HEK293T (cell line): ENCODE measurements at regions not wholly inside any gene's neighbourhood (a gene's known extent, or its start where the extent isn't known, plus 50 kb on each side); places are given as distances from the start of the nearest gene placed in this dataset.

Experiments
- ARNT ChIP-seq: fragments of 450-650 bp; IDR thresholded peaks from 2 replicates; pipeline ENCODE4 v1.6.1; 2017; ENCODE audit warnings: mild to moderate bottlenecking
- BHLHE40 ChIP-seq: fragments of 450-650 bp; IDR thresholded peaks from 2 replicates; pipeline ENCODE4 v1.6.1; 2016; ENCODE audit warnings: mild to moderate bottlenecking, moderate library complexity, borderline replicate concordance
- ELF4 ChIP-seq: fragments of 450-650 bp; IDR thresholded peaks from 2 replicates; pipeline ENCODE4 v1.6.1; 2017; ENCODE audit warnings: antibody characterized with exemption
- FOXA1 ChIP-seq: fragments of 450-650 bp; IDR thresholded peaks from 2 replicates; pipeline ENCODE4 v1.6.1; 2016; ENCODE audit warnings: mild to moderate bottlenecking
- FOXK2 ChIP-seq: fragments of 450-650 bp; IDR thresholded peaks from 2 replicates; pipeline ENCODE4 v1.6.1; 2016; ENCODE audit warnings: mild to moderate bottlenecking
- FOXM1 ChIP-seq: fragments of 450-650 bp; IDR thresholded peaks from 2 replicates; pipeline ENCODE4 v1.6.1; 2017; ENCODE audit warnings: mild to moderate bottlenecking, borderline replicate concordance
- HDGF ChIP-seq: fragments of 450-650 bp; IDR thresholded peaks from 2 replicates; pipeline ENCODE4 v1.6.1; 2017; ENCODE audit warnings: antibody characterized with exemption, borderline replicate concordance
- NFRKB ChIP-seq: fragments of 450-650 bp; IDR thresholded peaks from 2 replicates; pipeline ENCODE4 v1.6.1; 2016; ENCODE audit warnings: mild to moderate bottlenecking, moderate library complexity
- SP1 ChIP-seq: fragments of 450-650 bp; IDR thresholded peaks from 2 replicates; pipeline ENCODE4 v1.6.1; 2017
- SUZ12 ChIP-seq: fragments of 450-650 bp; IDR thresholded peaks from 2 replicates; pipeline ENCODE4 v1.6.1; 2016; ENCODE audit warnings: mild to moderate bottlenecking
- TARDBP ChIP-seq: fragments of 450-650 bp; IDR thresholded peaks from 2 replicates; pipeline ENCODE4 v1.6.1; 2016
- TF ChIP-seq, protein P1 (sequence below): fragments of 450-650 bp; IDR thresholded peaks from 2 replicates; pipeline ENCODE4 v1.6.1; 2016

DNA sequence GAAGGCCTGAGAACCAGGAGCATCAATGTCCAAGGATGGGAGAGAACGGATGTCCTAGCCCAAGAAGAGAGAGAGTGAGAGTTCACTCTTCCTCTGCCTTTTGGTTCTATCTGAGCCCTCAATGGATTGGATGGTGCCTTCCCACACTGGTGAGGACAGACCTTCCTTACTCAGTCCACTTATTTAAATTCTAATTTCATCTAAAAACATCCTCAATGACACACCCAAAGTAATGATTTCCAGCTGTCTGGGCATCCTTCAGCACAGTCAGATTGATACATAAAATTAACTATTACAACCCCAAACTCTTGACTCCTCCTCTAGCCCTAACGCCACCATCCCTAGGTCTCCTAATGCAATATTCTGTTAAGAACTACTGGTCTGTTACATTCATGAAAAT lies 122.0 kb downstream of the GAS1 start:
- TF ChIP-seq SP1: no peak
- TF ChIP-seq FOXM1: no peak
- TF ChIP-seq ARNT: no peak
- no peak for TF ChIP-seq FOXA1
- TF ChIP-seq TARDBP: no peak
- no peak for TF ChIP-seq FOXK2
- TF ChIP-seq ELF4: no peak
- TF ChIP-seq HDGF: no peak
- no peak for TF ChIP-seq NFRKB
- TF ChIP-seq, protein P1, sequence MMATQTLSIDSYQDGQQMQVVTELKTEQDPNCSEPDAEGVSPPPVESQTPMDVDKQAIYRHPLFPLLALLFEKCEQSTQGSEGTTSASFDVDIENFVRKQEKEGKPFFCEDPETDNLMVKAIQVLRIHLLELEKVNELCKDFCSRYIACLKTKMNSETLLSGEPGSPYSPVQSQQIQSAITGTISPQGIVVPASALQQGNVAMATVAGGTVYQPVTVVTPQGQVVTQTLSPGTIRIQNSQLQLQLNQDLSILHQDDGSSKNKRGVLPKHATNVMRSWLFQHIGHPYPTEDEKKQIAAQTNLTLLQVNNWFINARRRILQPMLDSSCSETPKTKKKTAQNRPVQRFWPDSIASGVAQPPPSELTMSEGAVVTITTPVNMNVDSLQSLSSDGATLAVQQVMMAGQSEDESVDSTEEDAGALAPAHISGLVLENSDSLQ: no peak
- no peak for TF ChIP-seq SUZ12
- no peak for TF ChIP-seq BHLHE40
